ENCODE measurements at regions not wholly inside any gene's neighbourhood (a gene's known extent, or its start where the extent isn't known, plus 50 kb on each side); places are given as distances from the start of the nearest gene placed in this dataset.

DNA sequence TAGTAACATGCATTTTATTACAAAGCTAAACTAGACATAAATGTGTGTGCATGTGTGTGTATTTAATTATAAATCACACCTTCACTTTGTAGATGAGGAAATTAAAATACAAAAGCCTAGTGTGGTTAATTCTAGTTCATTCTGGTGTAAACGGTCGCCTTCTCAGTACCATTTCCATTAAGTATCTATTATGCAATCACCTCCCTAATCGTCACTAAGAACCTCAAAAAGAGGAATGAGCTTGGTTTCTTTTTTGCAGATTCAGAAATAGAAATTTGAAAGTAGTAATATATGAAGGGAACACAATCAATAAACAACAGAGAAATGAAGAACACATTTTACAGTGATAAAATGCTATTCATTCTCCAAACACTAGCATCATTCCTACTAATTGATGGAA is 233.2 kb downstream of the ZBBX start:
- TF ChIP-seq TARDBP (IDR thresholded peaks at IDR 0.05) (no peak), NFRKB (IDR thresholded peaks at IDR 0.05) (no peak), FOXK2 (IDR thresholded peaks at IDR 0.05) (no peak), FOXM1 (IDR thresholded peaks at IDR 0.05; ENCODE audit: borderline replicate concordance) (no peak)
